Fibroblast of lung (primary cell): ENCODE measurements at regions not wholly inside any gene's neighbourhood (a gene's known extent, or its start where the extent isn't known, plus 50 kb on each side); places are given as distances from the start of the nearest gene placed in this dataset.

Source experiments
- CTCF ChIP-seq, 2 donors: IDR thresholded peaks in 1 of 2; conservative IDR thresholded peaks in 1 of 2; 1 replicate in 1 of 2; 2 replicates in 1 of 2; pipeline ENCODE4 v1.5.1; 2011 to 2012; ENCODE audit warnings: low read length in 2 of 2, control low read depth in 1 of 2, inconsistent platforms in 1 of 2, low read depth in 1 of 2, mild to moderate bottlenecking in 1 of 2
- EZH2 ChIP-seq: IDR thresholded peaks from 2 replicates; pipeline ENCODE4 v1.5.1; 2012; ENCODE audit warnings: low read length, control low read depth, mild to moderate bottlenecking; ENCODE audit errors: missing control alignments

DNA sequence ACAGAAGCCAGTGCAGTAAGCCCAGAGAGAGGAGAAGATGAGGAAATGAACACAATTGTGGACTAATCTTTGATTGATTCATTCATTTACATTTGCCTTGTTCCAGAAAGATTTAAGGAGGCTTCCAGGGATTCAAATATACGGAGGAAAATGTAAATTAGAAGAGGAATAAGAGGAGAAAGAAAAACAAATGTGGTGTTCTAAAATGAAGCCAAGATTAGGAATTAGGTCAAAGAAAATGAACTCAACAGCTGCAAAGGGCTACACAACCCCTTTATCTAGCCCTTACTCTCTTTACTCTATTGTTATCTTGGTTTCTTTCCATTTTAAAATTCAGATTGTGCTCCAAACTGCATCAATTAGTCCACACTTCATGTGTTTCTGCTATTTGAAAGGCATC is 196.8 kb downstream of the SPATA18 start:
- TF ChIP-seq CTCF (conservative IDR thresholded peaks at IDR 0.05 in 1 of 2, IDR thresholded peaks at IDR 0.05 in 1 of 2; ENCODE audit: low read depth in 1 of 2, low read length in 2 of 2) (no peak), EZH2 (no peak)
